ENCODE measurements at regions not wholly inside any gene's neighbourhood (a gene's known extent, or its start where the extent isn't known, plus 50 kb on each side); places are given as distances from the start of the nearest gene placed in this dataset.

DNA sequence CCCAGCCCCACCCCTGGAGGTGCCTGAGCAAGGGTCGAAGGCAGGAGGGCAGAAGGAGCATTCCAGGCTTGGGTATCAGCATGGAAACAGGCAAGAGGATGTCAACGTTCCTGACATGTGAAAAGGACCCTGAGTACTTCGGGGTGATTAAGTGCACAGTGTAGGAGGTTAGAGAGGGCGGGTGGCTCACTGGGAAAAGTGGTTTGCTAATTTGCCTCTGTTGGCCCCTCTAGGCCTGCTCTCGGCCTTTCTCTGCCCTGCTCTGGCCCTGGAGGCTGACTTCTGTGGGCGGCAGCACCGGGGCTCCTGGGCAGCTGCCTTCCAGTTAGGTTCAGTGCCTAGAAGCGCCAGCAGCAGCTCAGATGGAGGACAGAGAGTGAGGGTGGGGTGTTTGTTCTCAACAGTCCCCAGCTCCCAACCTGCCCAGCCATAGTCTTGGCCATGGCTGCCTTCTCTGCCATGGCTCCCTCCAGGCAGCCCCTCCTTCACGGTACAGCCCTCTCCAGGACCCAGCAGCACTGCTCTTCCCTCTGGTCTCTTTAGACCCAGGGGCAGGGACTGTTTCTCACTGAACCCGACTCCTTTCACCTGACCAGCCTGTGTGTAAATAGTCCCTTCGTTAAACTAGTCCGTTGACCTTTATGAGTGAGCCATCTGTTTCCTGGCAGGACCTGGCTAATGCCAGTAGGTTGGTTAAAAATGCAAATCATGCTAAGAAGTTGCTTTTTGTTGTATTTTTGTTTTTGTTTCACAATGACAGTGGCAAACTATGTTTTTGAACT lies 107.1 kb upstream of the TPM1 start:
- ChIA-PET POLR2A (no interaction called here), CTCF (no interaction called here)
- DNase-seq (no peak), ATAC-seq (ENCODE audit: low read depth) (no peak)
- H3K4me3 Mint-ChIP-seq: no peak overlapping the region
- H3K36me3 Mint-ChIP-seq (ENCODE audit: low read depth): no peaks in the 10 kb centered on the region
- H3K9me3 Mint-ChIP-seq: no peaks in the 10 kb centered on the region
- no peak overlapping the region for H3K27ac Mint-ChIP-seq
- TF ChIP-seq, protein P1, sequence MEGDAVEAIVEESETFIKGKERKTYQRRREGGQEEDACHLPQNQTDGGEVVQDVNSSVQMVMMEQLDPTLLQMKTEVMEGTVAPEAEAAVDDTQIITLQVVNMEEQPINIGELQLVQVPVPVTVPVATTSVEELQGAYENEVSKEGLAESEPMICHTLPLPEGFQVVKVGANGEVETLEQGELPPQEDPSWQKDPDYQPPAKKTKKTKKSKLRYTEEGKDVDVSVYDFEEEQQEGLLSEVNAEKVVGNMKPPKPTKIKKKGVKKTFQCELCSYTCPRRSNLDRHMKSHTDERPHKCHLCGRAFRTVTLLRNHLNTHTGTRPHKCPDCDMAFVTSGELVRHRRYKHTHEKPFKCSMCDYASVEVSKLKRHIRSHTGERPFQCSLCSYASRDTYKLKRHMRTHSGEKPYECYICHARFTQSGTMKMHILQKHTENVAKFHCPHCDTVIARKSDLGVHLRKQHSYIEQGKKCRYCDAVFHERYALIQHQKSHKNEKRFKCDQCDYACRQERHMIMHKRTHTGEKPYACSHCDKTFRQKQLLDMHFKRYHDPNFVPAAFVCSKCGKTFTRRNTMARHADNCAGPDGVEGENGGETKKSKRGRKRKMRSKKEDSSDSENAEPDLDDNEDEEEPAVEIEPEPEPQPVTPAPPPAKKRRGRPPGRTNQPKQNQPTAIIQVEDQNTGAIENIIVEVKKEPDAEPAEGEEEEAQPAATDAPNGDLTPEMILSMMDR (IDR thresholded peaks at IDR 0.05): no peak
- H3K27me3 Mint-ChIP-seq: peaks cover 28% of the 10 kb centered on the region
- intact Hi-C loops (cut with micrococcal nuclease): no loop called here
- peaks cover 4% of the 10 kb centered on the region for H3K4me1 Mint-ChIP-seq

- ATAC-seq (ENCODE audit: low read depth) (no peak), DNase-seq (no peak)
- H3K4me3 Mint-ChIP-seq: no peak overlapping the region
- no peak overlapping the region for H3K27ac Mint-ChIP-seq
- intact Hi-C loops (cut with micrococcal nuclease): no loop called here
- ChIA-PET POLR2A (no interaction called here), CTCF (no interaction called here)
- H3K4me1 Mint-ChIP-seq: peaks cover 4% of the 10 kb centered on the region
- peaks cover 46% of the 10 kb centered on the region for H3K27me3 Mint-ChIP-seq
- H3K36me3 Mint-ChIP-seq (ENCODE audit: low read depth): no peaks in the 10 kb centered on the region
- TF ChIP-seq, protein P1 (IDR thresholded peaks at IDR 0.05): no peak
- H3K9me3 Mint-ChIP-seq: no peaks in the 10 kb centered on the region
Observed at GRCh38 chr15:62938825-62939224, 103.7 kb upstream of the TPM1 start.

DNA sequence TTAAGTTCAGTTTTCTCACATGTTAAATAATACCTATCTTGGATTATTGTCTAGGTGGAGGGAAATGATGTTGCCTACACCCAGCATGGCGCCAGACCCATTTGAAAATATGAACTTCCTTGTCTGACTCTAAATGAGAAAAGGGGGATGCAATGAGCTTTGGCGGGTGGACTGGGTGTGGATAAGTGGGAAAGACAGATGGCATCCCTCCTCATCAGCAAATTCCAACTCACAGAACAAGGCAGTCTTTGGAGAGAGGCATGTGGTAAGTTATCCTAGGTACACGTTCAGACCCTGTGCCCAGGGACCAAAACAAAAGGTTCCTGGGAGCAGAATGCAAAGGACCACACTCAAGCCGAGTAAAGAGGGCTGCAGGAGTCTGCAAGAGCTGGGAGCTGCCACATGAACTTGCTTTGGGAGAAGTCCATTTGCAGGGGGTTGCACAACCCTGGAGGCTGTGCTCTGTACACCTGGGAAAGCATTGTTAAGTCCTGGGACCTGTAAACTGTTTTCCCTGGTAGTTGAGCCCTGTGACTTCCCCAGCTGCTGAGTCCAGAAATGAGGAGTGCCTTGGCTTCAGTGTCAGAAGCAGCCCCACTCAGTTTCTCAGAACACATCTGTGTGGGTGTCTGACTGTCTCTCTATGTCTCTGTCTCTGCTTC lies 102.3 kb upstream of the TPM1 start:
- intact Hi-C loops (cut with micrococcal nuclease): no loop called here
- Mint-ChIP-seq H3K27me3 (peaks cover 49% of the 10 kb centered on the region), H3K9me3 (no peaks in the 10 kb centered on the region), H3K4me1 (peaks cover 4% of the 10 kb centered on the region), H3K4me3 (no peak overlapping the region), H3K36me3 (ENCODE audit: low read depth) (no peaks in the 10 kb centered on the region), H3K27ac (no peak overlapping the region)
- POLR2A ChIA-PET: no interaction called here
- ATAC-seq (ENCODE audit: low read depth) (no peak), DNase-seq (no peak)
- TF ChIP-seq, protein P1 (IDR thresholded peaks at IDR 0.05): no peak
- CTCF ChIA-PET: no interaction called here

GRCh38 chr15:62940755-62941361 lies 101.7 kb upstream of the TPM1 start:
- ATAC-seq (ENCODE audit: low read depth): no peak
- Mint-ChIP-seq H3K27ac (no peak overlapping the region), H3K9me3 (no peaks in the 10 kb centered on the region), H3K36me3 (ENCODE audit: low read depth) (no peaks in the 10 kb centered on the region), H3K27me3 (peaks cover 44% of the 10 kb centered on the region), H3K4me3 (no peak overlapping the region), H3K4me1 (peaks cover 2% of the 10 kb centered on the region)
- ChIA-PET CTCF (no interaction called here), POLR2A (no interaction called here)
- DNase-seq: no peak
- intact Hi-C loops (cut with micrococcal nuclease): no loop called here
- TF ChIP-seq, protein P1 (IDR thresholded peaks at IDR 0.05): no peak

DNA sequence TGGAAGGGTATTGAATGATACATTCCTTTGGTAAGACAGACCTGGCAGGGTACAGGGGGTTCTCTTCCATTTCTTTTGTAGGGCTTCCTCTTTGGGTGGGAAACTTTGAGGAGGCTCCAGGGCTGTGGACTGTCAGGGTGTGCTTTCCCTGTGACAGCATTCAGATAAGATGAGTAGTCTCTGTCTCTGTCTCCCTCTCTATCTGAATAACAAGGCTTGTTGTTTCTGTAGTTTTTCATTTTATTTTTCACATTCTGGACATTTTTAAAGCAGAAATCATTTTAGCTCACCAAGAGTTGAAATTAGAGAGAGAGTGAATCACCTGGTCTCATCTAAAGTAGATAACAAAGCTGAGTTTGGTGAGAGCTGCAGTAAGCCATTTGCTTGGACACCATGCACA lies 100.8 kb upstream of the TPM1 start:
- no peak for DNase-seq
- intact Hi-C loops (cut with micrococcal nuclease): no loop called here

More for the DNA sequence above, 100.8 kb upstream of the TPM1 start:
- no peaks in the 10 kb centered on the region for H3K4me1 Mint-ChIP-seq
- ATAC-seq (ENCODE audit: low read depth): no peak
- no peak overlapping the region for H3K4me3 Mint-ChIP-seq
- H3K27ac Mint-ChIP-seq: no peak overlapping the region
- no peaks in the 10 kb centered on the region for H3K36me3 Mint-ChIP-seq (ENCODE audit: low read depth)
- CTCF ChIA-PET: no interaction called here
- peaks cover 41% of the 10 kb centered on the region for H3K27me3 Mint-ChIP-seq
- POLR2A ChIA-PET: no interaction called here
- TF ChIP-seq, protein P1 (IDR thresholded peaks at IDR 0.05): no peak
- H3K9me3 Mint-ChIP-seq: no peaks in the 10 kb centered on the region
